ENCODE measurements at regions not wholly inside any gene's neighbourhood (a gene's known extent, or its start where the extent isn't known, plus 50 kb on each side); places are given as distances from the start of the nearest gene placed in this dataset.

GRCh38 chr4:157572284-157572683 is 351.8 kb downstream of the GRIA2 start:
- H3K27me3 ChIP-seq (ENCODE audit: control insufficient read depth, low read length) = no peaks in the 10 kb centered on the region
- H3K27ac ChIP-seq (ENCODE audit: low read depth, low read length) = no peak overlapping the region
- no peaks in the 10 kb centered on the region for H4K20me1 ChIP-seq (ENCODE audit: control insufficient read depth, insufficient read depth, low read depth, low read length)
- TF ChIP-seq CTCF (IDR thresholded peaks at IDR 0.05; ENCODE audit: low read depth, low read length, poor library complexity, severe bottlenecking) = no peak
- TF ChIP-seq EZH2phosphoT487 (IDR thresholded peaks at IDR 0.05; ENCODE audit: borderline replicate concordance, low read length) = no peak
- H3K4me3 ChIP-seq (ENCODE audit: low read length) = no peak overlapping the region
- H3K79me2 ChIP-seq (ENCODE audit: control insufficient read depth, low read length) = no peaks in the 10 kb centered on the region
- no peaks in the 10 kb centered on the region for H3F3A ChIP-seq (ENCODE audit: control insufficient read depth, insufficient read depth)
- no peaks in the 10 kb centered on the region for H3K36me3 ChIP-seq (ENCODE audit: control insufficient read depth, low read length)
- no peaks in the 10 kb centered on the region for H3K9me2 ChIP-seq (replicated peaks; ENCODE audit: control insufficient read depth, low read length)
- no peak overlapping the region for H3K4me2 ChIP-seq (ENCODE audit: low read length)
- no peaks in the 10 kb centered on the region; the same call in 1 of the 2 replicates for H3K9me3 ChIP-seq (ENCODE audit: control insufficient read depth, insufficient read depth, low read length)
- H3K4me1 ChIP-seq (ENCODE audit: control insufficient read depth, low read length) = no peaks in the 10 kb centered on the region

- no peaks in the 10 kb centered on the region for H3F3A ChIP-seq (ENCODE audit: control insufficient read depth, insufficient read depth)
- H3K4me3 ChIP-seq (ENCODE audit: low read length) = no peak overlapping the region
- H4K20me1 ChIP-seq (ENCODE audit: control insufficient read depth, insufficient read depth, low read depth, low read length) = no peaks in the 10 kb centered on the region
- no peaks in the 10 kb centered on the region for H3K4me1 ChIP-seq (ENCODE audit: control insufficient read depth, low read length)
- no peaks in the 10 kb centered on the region for H3K27me3 ChIP-seq (ENCODE audit: control insufficient read depth, low read length)
- no peaks in the 10 kb centered on the region for H3K36me3 ChIP-seq (ENCODE audit: control insufficient read depth, low read length)
- no peak overlapping the region for H3K4me2 ChIP-seq (ENCODE audit: low read length)
- no peaks in the 10 kb centered on the region for H3K79me2 ChIP-seq (ENCODE audit: control insufficient read depth, low read length)
- H3K9me3 ChIP-seq (ENCODE audit: control insufficient read depth, insufficient read depth, low read length) = no peaks in the 10 kb centered on the region
- H3K27ac ChIP-seq (ENCODE audit: low read depth, low read length) = no peak overlapping the region
- no peak for TF ChIP-seq EZH2phosphoT487 (IDR thresholded peaks at IDR 0.05; ENCODE audit: borderline replicate concordance, low read length)
- no peak for TF ChIP-seq CTCF (IDR thresholded peaks at IDR 0.05; ENCODE audit: low read depth, low read length, poor library complexity, severe bottlenecking)
- no peaks in the 10 kb centered on the region for H3K9me2 ChIP-seq (replicated peaks; ENCODE audit: control insufficient read depth, low read length)
Observed at GRCh38 chr4:157564771-157565170, 344.2 kb downstream of the GRIA2 start.

GRCh38 chr4:157564218-157564617 is 343.7 kb downstream of the GRIA2 start:
- Histone ChIP-seq H3K9me3 (ENCODE audit: control insufficient read depth, insufficient read depth, low read length) (no peaks in the 10 kb centered on the region), H3K4me1 (ENCODE audit: control insufficient read depth, low read length) (no peaks in the 10 kb centered on the region), H3K9me2 (replicated peaks; ENCODE audit: control insufficient read depth, low read length) (no peaks in the 10 kb centered on the region), H3K27me3 (ENCODE audit: control insufficient read depth, low read length) (no peaks in the 10 kb centered on the region), H3K79me2 (ENCODE audit: control insufficient read depth, low read length) (no peaks in the 10 kb centered on the region), H4K20me1 (ENCODE audit: control insufficient read depth, insufficient read depth, low read depth, low read length) (no peaks in the 10 kb centered on the region), H3K4me2 (ENCODE audit: low read length) (no peak overlapping the region), H3K27ac (ENCODE audit: low read depth, low read length) (no peak overlapping the region), H3K4me3 (ENCODE audit: low read length) (no peak overlapping the region), H3K36me3 (ENCODE audit: control insufficient read depth, low read length) (no peaks in the 10 kb centered on the region), H3F3A (ENCODE audit: control insufficient read depth, insufficient read depth) (no peaks in the 10 kb centered on the region)
- TF ChIP-seq CTCF (IDR thresholded peaks at IDR 0.05; ENCODE audit: low read depth, low read length, poor library complexity, severe bottlenecking) (no peak), EZH2phosphoT487 (IDR thresholded peaks at IDR 0.05; ENCODE audit: borderline replicate concordance, low read length) (no peak)

- H3F3A ChIP-seq (ENCODE audit: control insufficient read depth, insufficient read depth) = no peaks in the 10 kb centered on the region
- H3K36me3 ChIP-seq (ENCODE audit: control insufficient read depth, low read length) = no peaks in the 10 kb centered on the region
- no peak overlapping the region for H3K27ac ChIP-seq (ENCODE audit: low read depth, low read length)
Observed at GRCh38 chr4:157558016-157558415, 337.5 kb downstream of the GRIA2 start.

More at GRCh38 chr4:157558016-157558415, 337.5 kb downstream of the GRIA2 start:
- Histone ChIP-seq H4K20me1 (ENCODE audit: control insufficient read depth, insufficient read depth, low read depth, low read length) (no peaks in the 10 kb centered on the region), H3K79me2 (ENCODE audit: control insufficient read depth, low read length) (no peaks in the 10 kb centered on the region), H3K9me2 (replicated peaks; ENCODE audit: control insufficient read depth, low read length) (no peaks in the 10 kb centered on the region), H3K27me3 (ENCODE audit: control insufficient read depth, low read length) (no peaks in the 10 kb centered on the region), H3K4me2 (ENCODE audit: low read length) (no peak overlapping the region), H3K4me3 (ENCODE audit: low read length) (no peak overlapping the region), H3K9me3 (ENCODE audit: control insufficient read depth, insufficient read depth, low read length) (no peaks in the 10 kb centered on the region), H3K4me1 (ENCODE audit: control insufficient read depth, low read length) (no peaks in the 10 kb centered on the region)
- no peak for TF ChIP-seq CTCF (IDR thresholded peaks at IDR 0.05; ENCODE audit: low read depth, low read length, poor library complexity, severe bottlenecking)
- no peak for TF ChIP-seq EZH2phosphoT487 (IDR thresholded peaks at IDR 0.05; ENCODE audit: borderline replicate concordance, low read length)

Data from DOHH2 (cell line).